ENCODE measurements at regions not wholly inside any gene's neighbourhood (a gene's known extent, or its start where the extent isn't known, plus 50 kb on each side); places are given as distances from the start of the nearest gene placed in this dataset.
"Not testable (repeated sequence)": the region's sequence is repeated elsewhere in the genome, so short reads cannot be mapped to it uniquely, and the experiment has no call there.

- no peak for DNase-seq (ENCODE audit: low read depth, low spot score)
Observed at GRCh38 chr18:71371951-71372605, 1083.2 kb downstream of the SOCS6 start.

GRCh38 chr18:71370671-71371445, 1082.0 kb downstream of the SOCS6 start:
- DNase-seq (ENCODE audit: low read depth, low spot score): no peak

- no peak for DNase-seq (ENCODE audit: low read depth, low spot score)
Observed at GRCh38 chr18:71370095-71370494, 1081.2 kb downstream of the SOCS6 start.

GRCh38 chr18:71362140-71362539, 1073.3 kb downstream of the SOCS6 start:
- DNase-seq (ENCODE audit: low read depth, low spot score): no peak

GRCh38 chr18:71355599-71355998, 1066.8 kb downstream of the SOCS6 start:
- not testable (repeated sequence) for DNase-seq (ENCODE audit: low read depth, low spot score)

- no peak for DNase-seq (ENCODE audit: low read depth, low spot score)
Observed at GRCh38 chr18:71352618-71353017, 1063.8 kb downstream of the SOCS6 start.

- no peak for DNase-seq (ENCODE audit: low read depth, low spot score)
Observed at GRCh38 chr18:71336576-71337210, 1047.8 kb downstream of the SOCS6 start.

- no peak for DNase-seq (ENCODE audit: low read depth, low spot score)
Observed at GRCh38 chr18:71329563-71329962, 1040.7 kb downstream of the SOCS6 start.

- DNase-seq (ENCODE audit: low read depth, low spot score): no peak
Observed at GRCh38 chr18:71329114-71329513, 1040.3 kb downstream of the SOCS6 start.

GRCh38 chr18:71327850-71328249, 1039.0 kb downstream of the SOCS6 start:
- DNase-seq (ENCODE audit: low read depth, low spot score): no peak

GRCh38 chr18:71327441-71327840, 1038.6 kb downstream of the SOCS6 start:
- no peak for DNase-seq (ENCODE audit: low read depth, low spot score)

GRCh38 chr18:71326826-71327225, 1038.0 kb downstream of the SOCS6 start:
- no peak for DNase-seq (ENCODE audit: low read depth, low spot score)

GRCh38 chr18:71324356-71324755, 1035.5 kb downstream of the SOCS6 start:
- no peak for DNase-seq (ENCODE audit: low read depth, low spot score)

- no peak for DNase-seq (ENCODE audit: low read depth, low spot score)
Observed at GRCh38 chr18:71322201-71322600, 1033.4 kb downstream of the SOCS6 start.

GRCh38 chr18:71321319-71321718, 1032.5 kb downstream of the SOCS6 start:
- DNase-seq (ENCODE audit: low read depth, low spot score): no peak

- no peak for DNase-seq (ENCODE audit: low read depth, low spot score)
Observed at GRCh38 chr18:71304856-71305255, 1016.0 kb downstream of the SOCS6 start.

- not testable (repeated sequence) for DNase-seq (ENCODE audit: low read depth, low spot score)
Observed at GRCh38 chr18:71303743-71304142, 1014.9 kb downstream of the SOCS6 start.

GRCh38 chr18:71301596-71301995, 1012.8 kb downstream of the SOCS6 start:
- no peak for DNase-seq (ENCODE audit: low read depth, low spot score)

- DNase-seq (ENCODE audit: low read depth, low spot score): not testable (repeated sequence)
Observed at GRCh38 chr18:71294201-71294600, 1005.4 kb downstream of the SOCS6 start.

- DNase-seq (ENCODE audit: low read depth, low spot score): no peak
Observed at GRCh38 chr18:71293322-71293721, 1004.5 kb downstream of the SOCS6 start.

- no peak for DNase-seq (ENCODE audit: low read depth, low spot score)
Observed at GRCh38 chr18:71287268-71287667, 998.4 kb downstream of the SOCS6 start.

- no peak for DNase-seq (ENCODE audit: low read depth, low spot score)
Observed at GRCh38 chr18:71252351-71252865, 963.6 kb downstream of the SOCS6 start.
